ENCODE measurements at regions not wholly inside any gene's neighbourhood (a gene's known extent, or its start where the extent isn't known, plus 50 kb on each side); places are given as distances from the start of the nearest gene placed in this dataset.

GRCh38 chr4:57270346-57270745, 160.2 kb upstream of the IGFBP7 start:
- no peak overlapping the region for H3K27ac ChIP-seq (ENCODE audit: low read depth in 2 of 2, low read length in 2 of 2)
- H3K4me1 ChIP-seq (ENCODE audit: control insufficient read depth in 2 of 3, insufficient read depth in 2 of 3, low read depth in 1 of 3, low read length in 3 of 3), result peaks cover 0 to 5% (median 2%) of the 10 kb centered on the region in 3 donors
- peak in 3 of 5 donors; percentile 11 to 64 (median 52) for DNase-seq
- no peaks in the 10 kb centered on the region for H3K27me3 ChIP-seq (ENCODE audit: control insufficient read depth, insufficient read depth, low read length)
- H3K9me3 ChIP-seq (ENCODE audit: control insufficient read depth in 2 of 3, insufficient read depth in 1 of 3, low read length in 3 of 3), result no peaks in the 10 kb centered on the region
- FAIRE-seq, result no peak
- H3K9ac ChIP-seq (ENCODE audit: low read length in 3 of 3), result no peak overlapping the region
- TF ChIP-seq, protein P1, sequence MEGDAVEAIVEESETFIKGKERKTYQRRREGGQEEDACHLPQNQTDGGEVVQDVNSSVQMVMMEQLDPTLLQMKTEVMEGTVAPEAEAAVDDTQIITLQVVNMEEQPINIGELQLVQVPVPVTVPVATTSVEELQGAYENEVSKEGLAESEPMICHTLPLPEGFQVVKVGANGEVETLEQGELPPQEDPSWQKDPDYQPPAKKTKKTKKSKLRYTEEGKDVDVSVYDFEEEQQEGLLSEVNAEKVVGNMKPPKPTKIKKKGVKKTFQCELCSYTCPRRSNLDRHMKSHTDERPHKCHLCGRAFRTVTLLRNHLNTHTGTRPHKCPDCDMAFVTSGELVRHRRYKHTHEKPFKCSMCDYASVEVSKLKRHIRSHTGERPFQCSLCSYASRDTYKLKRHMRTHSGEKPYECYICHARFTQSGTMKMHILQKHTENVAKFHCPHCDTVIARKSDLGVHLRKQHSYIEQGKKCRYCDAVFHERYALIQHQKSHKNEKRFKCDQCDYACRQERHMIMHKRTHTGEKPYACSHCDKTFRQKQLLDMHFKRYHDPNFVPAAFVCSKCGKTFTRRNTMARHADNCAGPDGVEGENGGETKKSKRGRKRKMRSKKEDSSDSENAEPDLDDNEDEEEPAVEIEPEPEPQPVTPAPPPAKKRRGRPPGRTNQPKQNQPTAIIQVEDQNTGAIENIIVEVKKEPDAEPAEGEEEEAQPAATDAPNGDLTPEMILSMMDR (IDR thresholded peaks at IDR 0.05; ENCODE audit: borderline replicate concordance, extremely low read depth, insufficient read depth), result no peak
- no peak overlapping the region for H3K4me3 ChIP-seq (ENCODE audit: low read length in 3 of 3)
- no peaks in the 10 kb centered on the region for H3K36me3 ChIP-seq (ENCODE audit: control insufficient read depth in 2 of 3, insufficient read depth in 3 of 3, low read length in 3 of 3)
- intact Hi-C loops (cut with DNase I), result no loop called here

GRCh38 chr4:57265831-57266582, 155.8 kb upstream of the IGFBP7 start:
- DNase-seq, result peak; percentile 43 to 77 (median 58)
- Histone ChIP-seq H3K36me3 (ENCODE audit: control insufficient read depth in 2 of 3, insufficient read depth in 3 of 3, low read length in 3 of 3) (no peaks in the 10 kb centered on the region), H3K9ac (ENCODE audit: low read length in 3 of 3) (no peak overlapping the region), H3K4me1 (ENCODE audit: control insufficient read depth in 2 of 3, insufficient read depth in 2 of 3, low read depth in 1 of 3, low read length in 3 of 3) (peaks cover 0 to 5% (median 2%) of the 10 kb centered on the region in 3 donors), H3K9me3 (ENCODE audit: control insufficient read depth in 2 of 3, insufficient read depth in 1 of 3, low read length in 3 of 3) (no peaks in the 10 kb centered on the region), H3K4me3 (ENCODE audit: low read length in 3 of 3) (no peak overlapping the region), H3K27ac (ENCODE audit: low read depth in 2 of 2, low read length in 2 of 2) (no peak overlapping the region), H3K27me3 (ENCODE audit: control insufficient read depth, insufficient read depth, low read length) (no peaks in the 10 kb centered on the region)
- TF ChIP-seq, protein P1 (IDR thresholded peaks at IDR 0.05; ENCODE audit: borderline replicate concordance, extremely low read depth, insufficient read depth), result no peak
- FAIRE-seq, result no peak
- intact Hi-C loops (cut with DNase I), result no loop called here

DNA sequence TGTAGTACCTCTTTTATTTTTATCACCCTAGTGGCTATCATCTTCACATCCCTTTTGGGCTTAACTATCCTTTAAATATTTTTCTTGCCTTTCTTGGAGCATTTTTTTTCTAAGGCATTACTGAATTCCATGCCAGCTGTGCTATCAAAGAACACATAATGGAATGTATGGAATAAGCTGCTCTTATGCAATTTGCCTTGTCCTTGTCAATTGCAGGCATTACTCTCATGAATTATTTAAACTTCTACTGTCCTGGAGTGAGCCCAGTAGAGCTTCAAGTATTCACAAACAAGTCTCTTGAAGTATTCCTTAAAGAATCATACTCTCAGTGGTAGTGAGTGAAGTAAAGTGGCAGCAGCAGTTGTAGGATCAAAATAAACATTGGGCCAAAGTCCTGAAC, 144.6 kb upstream of the IGFBP7 start:
- H3K36me3 ChIP-seq (ENCODE audit: control insufficient read depth in 2 of 3, insufficient read depth in 3 of 3, low read length in 3 of 3), result no peaks in the 10 kb centered on the region
- no peak overlapping the region for H3K4me3 ChIP-seq (ENCODE audit: low read length in 3 of 3)
- no peaks in the 10 kb centered on the region for H3K4me1 ChIP-seq (ENCODE audit: control insufficient read depth in 2 of 3, insufficient read depth in 2 of 3, low read depth in 1 of 3, low read length in 3 of 3)
- H3K9ac ChIP-seq (ENCODE audit: low read length in 3 of 3), result no peak overlapping the region
- FAIRE-seq (no peak), DNase-seq (no peak)
- no peaks in the 10 kb centered on the region for H3K27me3 ChIP-seq (ENCODE audit: control insufficient read depth, insufficient read depth, low read length)
- intact Hi-C loops (cut with DNase I), result no loop called here
- no peak overlapping the region for H3K27ac ChIP-seq (ENCODE audit: low read depth in 2 of 2, low read length in 2 of 2)
- no peaks in the 10 kb centered on the region for H3K9me3 ChIP-seq (ENCODE audit: control insufficient read depth in 2 of 3, insufficient read depth in 1 of 3, low read length in 3 of 3)
- TF ChIP-seq, protein P1 (IDR thresholded peaks at IDR 0.05; ENCODE audit: borderline replicate concordance, extremely low read depth, insufficient read depth), result no peak

Measured in kidney (tissue), 13 donors.